ENCODE measurements at regions not wholly inside any gene's neighbourhood (a gene's known extent, or its start where the extent isn't known, plus 50 kb on each side); places are given as distances from the start of the nearest gene placed in this dataset.

- no peak for TF ChIP-seq CTCF (IDR thresholded peaks at IDR 0.05)
- TF ChIP-seq POLR2AphosphoS5 (IDR thresholded peaks at IDR 0.05; ENCODE audit: low read depth, low read length) = no peak
- TF ChIP-seq, protein P1, sequence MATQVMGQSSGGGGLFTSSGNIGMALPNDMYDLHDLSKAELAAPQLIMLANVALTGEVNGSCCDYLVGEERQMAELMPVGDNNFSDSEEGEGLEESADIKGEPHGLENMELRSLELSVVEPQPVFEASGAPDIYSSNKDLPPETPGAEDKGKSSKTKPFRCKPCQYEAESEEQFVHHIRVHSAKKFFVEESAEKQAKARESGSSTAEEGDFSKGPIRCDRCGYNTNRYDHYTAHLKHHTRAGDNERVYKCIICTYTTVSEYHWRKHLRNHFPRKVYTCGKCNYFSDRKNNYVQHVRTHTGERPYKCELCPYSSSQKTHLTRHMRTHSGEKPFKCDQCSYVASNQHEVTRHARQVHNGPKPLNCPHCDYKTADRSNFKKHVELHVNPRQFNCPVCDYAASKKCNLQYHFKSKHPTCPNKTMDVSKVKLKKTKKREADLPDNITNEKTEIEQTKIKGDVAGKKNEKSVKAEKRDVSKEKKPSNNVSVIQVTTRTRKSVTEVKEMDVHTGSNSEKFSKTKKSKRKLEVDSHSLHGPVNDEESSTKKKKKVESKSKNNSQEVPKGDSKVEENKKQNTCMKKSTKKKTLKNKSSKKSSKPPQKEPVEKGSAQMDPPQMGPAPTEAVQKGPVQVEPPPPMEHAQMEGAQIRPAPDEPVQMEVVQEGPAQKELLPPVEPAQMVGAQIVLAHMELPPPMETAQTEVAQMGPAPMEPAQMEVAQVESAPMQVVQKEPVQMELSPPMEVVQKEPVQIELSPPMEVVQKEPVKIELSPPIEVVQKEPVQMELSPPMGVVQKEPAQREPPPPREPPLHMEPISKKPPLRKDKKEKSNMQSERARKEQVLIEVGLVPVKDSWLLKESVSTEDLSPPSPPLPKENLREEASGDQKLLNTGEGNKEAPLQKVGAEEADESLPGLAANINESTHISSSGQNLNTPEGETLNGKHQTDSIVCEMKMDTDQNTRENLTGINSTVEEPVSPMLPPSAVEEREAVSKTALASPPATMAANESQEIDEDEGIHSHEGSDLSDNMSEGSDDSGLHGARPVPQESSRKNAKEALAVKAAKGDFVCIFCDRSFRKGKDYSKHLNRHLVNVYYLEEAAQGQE (IDR thresholded peaks at IDR 0.05; ENCODE audit: insufficient read depth in 1 of 2, low read depth in 2 of 2, low read length in 1 of 2) = no peak
- no peak for TF ChIP-seq SIN3A (IDR thresholded peaks at IDR 0.05; ENCODE audit: borderline replicate concordance, insufficient read depth, low read depth, low read length)
- no peak for TF ChIP-seq TCF7L2 (IDR thresholded peaks at IDR 0.05; ENCODE audit: low read depth, low read length)
Measured at GRCh38 chr3:45297331-45297730, 71.2 kb upstream of the TMEM158 start.
